Breast epithelium (tissue), 4 donors: ENCODE measurements at regions not wholly inside any gene's neighbourhood (a gene's known extent, or its start where the extent isn't known, plus 50 kb on each side); places are given as distances from the start of the nearest gene placed in this dataset.

ENCODE experiments used
- DNase-seq, 2 donors: peaks; one replicate each; pipeline ENCODE4 v3.0.0-alpha.2; 2019; ENCODE audit warnings: low spot score in 2 of 2
- H3K27ac ChIP-seq, 2 donors: fragments of 200-600 bp; sonication (generic) in 1 of 2; one replicate each; pipeline ENCODE4 v1.5.1; 2016 to 2019; ENCODE audit warnings: mild to moderate bottlenecking in 1 of 2
- H3K27me3 ChIP-seq, 2 donors: fragments of 200-600 bp; sonication (generic) in 1 of 2; one replicate each; pipeline versions ENCODE4 v1.5.1 to v1.6.0; 2017 to 2019; ENCODE audit warnings: control low read depth in 1 of 2, mild to moderate bottlenecking in 1 of 2
- H3K36me3 ChIP-seq: fragments of 200-600 bp; one replicate; pipeline ENCODE4 v1.5.1; 2019
- H3K4me1 ChIP-seq, 2 donors: fragments of 200-600 bp; sonication (generic); one replicate each; pipeline ENCODE4 v1.5.1; 2016 to 2019; ENCODE audit warnings: control low read depth in 1 of 2
- H3K4me3 ChIP-seq, 3 donors: fragments of 200-600 bp; sonication (generic); 1 replicate in 2 of 3; 2 replicates in 1 of 3; pipeline ENCODE4 v1.5.1; 2016 to 2019; ENCODE audit warnings: mild to moderate bottlenecking in 3 of 3, moderate library complexity in 2 of 3
- H3K9me3 ChIP-seq, 2 donors: fragments of 200-600 bp; sonication (generic) in 1 of 2; one replicate each; pipeline ENCODE4 v1.5.1; 2016 to 2019; ENCODE audit warnings: control low read depth in 1 of 2
- CTCF ChIP-seq, 3 donors: fragments of 450-650 bp; IDR thresholded peaks; one replicate each; pipeline ENCODE4 v1.5.1; 2016 to 2017; ENCODE audit warnings: antibody characterized with exemption in 3 of 3, mild to moderate bottlenecking in 3 of 3, moderate library complexity in 3 of 3
- POLR2A ChIP-seq: fragments of 450-650 bp; IDR thresholded peaks from one replicate; pipeline ENCODE4 v1.6.1; 2016; ENCODE audit warnings: antibody characterized with exemption, mild to moderate bottlenecking, moderate library complexity
- POLR2AphosphoS5 ChIP-seq, 3 donors: sonication (generic); formaldehyde crosslinking; IDR thresholded peaks; one replicate each; pipeline ENCODE4 v1.6.1; 2017; ENCODE audit warnings: antibody characterized with exemption in 3 of 3
- intact Hi-C: fragments of 100-400 bp; cut with DNase I; formaldehyde crosslinking; loops from one replicate; pipeline ENCODE4 v1.15.1; 2023; ENCODE audit warnings: low total_unique reads

GRCh38 chr1:59195151-59195550 lies 101.7 kb upstream of the FGGY start:
- no peak overlapping the region for H3K4me3 ChIP-seq
- H3K9me3 ChIP-seq, result peaks cover 4 to 10% of the 10 kb centered on the region in 2 donors
- no peaks in the 10 kb centered on the region for H3K27me3 ChIP-seq
- no peaks in the 10 kb centered on the region for H3K36me3 ChIP-seq
- no peaks in the 10 kb centered on the region for H3K4me1 ChIP-seq
- no peak for DNase-seq
- intact Hi-C loops, result no loop called here
- TF ChIP-seq POLR2A (no peak), POLR2AphosphoS5 (IDR thresholded peaks at IDR 0.05) (no peak), CTCF (IDR thresholded peaks at IDR 0.05) (no peak)
- H3K27ac ChIP-seq, result no peak overlapping the region

GRCh38 chr1:59198564-59198963 lies 98.3 kb upstream of the FGGY start:
- no peak overlapping the region for H3K27ac ChIP-seq

GRCh38 chr1:59199147-59199546 lies 97.7 kb upstream of the FGGY start:
- no peak for DNase-seq
- Histone ChIP-seq H3K4me3 (no peak overlapping the region), H3K27me3 (no peaks in the 10 kb centered on the region), H3K27ac (no peak overlapping the region), H3K4me1 (no peaks in the 10 kb centered on the region), H3K36me3 (no peaks in the 10 kb centered on the region), H3K9me3 (no peaks in the 10 kb centered on the region)
- TF ChIP-seq POLR2A (no peak), CTCF (IDR thresholded peaks at IDR 0.05) (no peak), POLR2AphosphoS5 (IDR thresholded peaks at IDR 0.05) (no peak)
- intact Hi-C loops, result no loop called here

More at GRCh38 chr1:59198564-59198963, 98.3 kb upstream of the FGGY start:
- Histone ChIP-seq H3K4me3 (no peak overlapping the region), H3K9me3 (peaks cover 1 to 4% of the 10 kb centered on the region in 2 donors), H3K27me3 (no peaks in the 10 kb centered on the region), H3K4me1 (no peaks in the 10 kb centered on the region), H3K36me3 (no peaks in the 10 kb centered on the region)
- intact Hi-C loops, result no loop called here
- no peak for DNase-seq
- TF ChIP-seq CTCF (IDR thresholded peaks at IDR 0.05), result no peak
- no peak for TF ChIP-seq POLR2A
- TF ChIP-seq POLR2AphosphoS5 (IDR thresholded peaks at IDR 0.05), result no peak

GRCh38 chr1:59199719-59200376 lies 97.0 kb upstream of the FGGY start:
- TF ChIP-seq POLR2AphosphoS5 (IDR thresholded peaks at IDR 0.05) (no peak), CTCF (IDR thresholded peaks at IDR 0.05) (no peak), POLR2A (no peak)
- intact Hi-C loops, result no loop called here
- Histone ChIP-seq H3K27me3 (no peaks in the 10 kb centered on the region), H3K9me3 (peaks cover 0 to 3% of the 10 kb centered on the region in 2 donors), H3K4me1 (no peaks in the 10 kb centered on the region), H3K36me3 (no peaks in the 10 kb centered on the region), H3K27ac (no peak overlapping the region), H3K4me3 (no peak overlapping the region)
- DNase-seq, result no peak

GRCh38 chr1:59201341-59201740 lies 95.6 kb upstream of the FGGY start:
- Histone ChIP-seq H3K27ac (no peak overlapping the region), H3K4me3 (no peak overlapping the region), H3K36me3 (no peaks in the 10 kb centered on the region), H3K27me3 (no peaks in the 10 kb centered on the region), H3K9me3 (peaks cover 0 to 4% of the 10 kb centered on the region in 2 donors), H3K4me1 (no peaks in the 10 kb centered on the region)
- intact Hi-C loops, result no loop called here
- no peak for TF ChIP-seq CTCF (IDR thresholded peaks at IDR 0.05)
- TF ChIP-seq POLR2A, result no peak
- TF ChIP-seq POLR2AphosphoS5 (IDR thresholded peaks at IDR 0.05), result no peak
- no peak for DNase-seq
